ENCODE measurements at regions not wholly inside any gene's neighbourhood (a gene's known extent, or its start where the extent isn't known, plus 50 kb on each side); places are given as distances from the start of the nearest gene placed in this dataset.

DNA sequence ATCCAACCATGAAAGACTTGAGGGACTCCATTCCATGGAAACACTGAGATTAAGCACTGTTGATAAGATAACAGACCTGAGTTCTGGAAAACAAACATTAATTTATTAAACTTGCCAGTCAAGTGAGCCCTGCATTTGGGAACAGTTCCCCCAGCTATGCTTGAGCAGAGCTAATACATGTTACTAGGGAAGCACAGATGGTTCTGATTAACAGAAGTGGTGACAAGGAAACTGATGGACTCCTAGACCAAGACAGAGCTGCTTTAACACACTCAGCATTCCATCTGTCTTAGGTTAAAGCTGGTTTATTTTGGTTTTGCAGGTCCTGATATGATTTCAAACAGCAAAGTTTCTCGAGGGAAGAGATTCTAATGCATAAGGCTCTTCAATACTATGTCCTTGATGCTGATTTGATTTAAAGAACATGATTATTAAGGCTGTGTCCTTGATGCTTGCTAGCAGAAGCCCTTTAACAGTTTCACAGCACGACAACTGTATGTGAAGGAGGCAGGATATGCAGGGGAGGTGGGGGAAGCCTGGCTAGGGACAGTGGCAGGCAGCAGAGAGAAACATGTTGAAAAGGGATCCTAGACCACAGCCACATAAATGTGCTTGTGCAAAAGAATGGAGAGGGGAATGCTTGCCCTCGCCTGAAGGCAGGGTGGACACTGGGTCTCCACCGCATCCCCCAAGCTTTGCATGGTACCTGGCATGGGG, 66.2 kb downstream of the ACTBL2 start:
- H3K4me3 ChIP-seq (replicated peaks in 1 of 2; ENCODE audit: low read depth in 2 of 2, low read length in 2 of 2) = no peak overlapping the region
- DNase-seq (ENCODE audit: low read depth in 2 of 2) = peak; percentile 25 to 85
- TF ChIP-seq, protein P1, sequence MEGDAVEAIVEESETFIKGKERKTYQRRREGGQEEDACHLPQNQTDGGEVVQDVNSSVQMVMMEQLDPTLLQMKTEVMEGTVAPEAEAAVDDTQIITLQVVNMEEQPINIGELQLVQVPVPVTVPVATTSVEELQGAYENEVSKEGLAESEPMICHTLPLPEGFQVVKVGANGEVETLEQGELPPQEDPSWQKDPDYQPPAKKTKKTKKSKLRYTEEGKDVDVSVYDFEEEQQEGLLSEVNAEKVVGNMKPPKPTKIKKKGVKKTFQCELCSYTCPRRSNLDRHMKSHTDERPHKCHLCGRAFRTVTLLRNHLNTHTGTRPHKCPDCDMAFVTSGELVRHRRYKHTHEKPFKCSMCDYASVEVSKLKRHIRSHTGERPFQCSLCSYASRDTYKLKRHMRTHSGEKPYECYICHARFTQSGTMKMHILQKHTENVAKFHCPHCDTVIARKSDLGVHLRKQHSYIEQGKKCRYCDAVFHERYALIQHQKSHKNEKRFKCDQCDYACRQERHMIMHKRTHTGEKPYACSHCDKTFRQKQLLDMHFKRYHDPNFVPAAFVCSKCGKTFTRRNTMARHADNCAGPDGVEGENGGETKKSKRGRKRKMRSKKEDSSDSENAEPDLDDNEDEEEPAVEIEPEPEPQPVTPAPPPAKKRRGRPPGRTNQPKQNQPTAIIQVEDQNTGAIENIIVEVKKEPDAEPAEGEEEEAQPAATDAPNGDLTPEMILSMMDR (IDR thresholded peaks at IDR 0.05; ENCODE audit: low read depth, low read length) = no peak

DNA sequence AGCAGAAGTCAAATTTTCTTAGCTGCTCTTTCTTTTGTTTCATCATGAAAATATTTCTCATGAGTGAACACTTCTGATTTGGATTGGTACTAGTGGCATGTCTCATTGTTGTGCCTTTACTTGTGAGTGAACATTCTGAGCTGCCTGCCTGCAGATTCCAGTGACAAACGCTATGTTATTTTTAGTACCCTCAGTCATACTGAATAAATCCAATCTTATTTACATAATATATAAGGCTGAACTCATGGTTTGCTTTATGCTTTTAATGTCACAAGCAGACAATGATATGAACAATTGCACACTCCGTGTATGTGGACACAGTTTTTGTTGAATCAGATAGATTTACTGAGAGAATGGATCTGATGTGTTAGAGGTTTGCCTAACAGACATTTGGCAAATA, 67.8 kb downstream of the ACTBL2 start:
- H3K4me3 ChIP-seq (replicated peaks in 1 of 2; ENCODE audit: low read depth in 2 of 2, low read length in 2 of 2) = no peak overlapping the region
- no peak for DNase-seq (ENCODE audit: low read depth in 2 of 2)
- TF ChIP-seq, protein P1 (IDR thresholded peaks at IDR 0.05; ENCODE audit: low read depth, low read length) = no peak

DNA sequence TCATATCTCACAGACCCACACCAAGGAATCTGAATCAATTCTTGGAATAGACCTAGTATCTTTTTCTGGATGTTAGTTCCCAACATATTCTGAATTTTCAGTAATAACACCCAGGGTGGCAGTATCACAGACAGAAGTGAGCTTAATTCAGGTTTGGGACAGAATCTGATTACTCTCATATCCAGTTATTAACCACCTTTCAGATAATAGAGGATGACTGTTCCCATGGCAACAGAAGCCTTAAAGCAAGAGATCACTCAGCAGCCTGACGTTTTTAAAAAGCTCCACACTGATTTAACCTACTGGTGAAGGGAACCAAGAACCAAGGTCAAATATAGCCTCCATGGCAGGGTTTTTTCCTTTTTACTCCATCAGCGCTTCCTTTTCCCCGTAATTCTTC, 68.4 kb downstream of the ACTBL2 start:
- DNase-seq (ENCODE audit: low read depth in 2 of 2) = no peak
- TF ChIP-seq, protein P1 (IDR thresholded peaks at IDR 0.05; ENCODE audit: low read depth, low read length) = no peak

DNA sequence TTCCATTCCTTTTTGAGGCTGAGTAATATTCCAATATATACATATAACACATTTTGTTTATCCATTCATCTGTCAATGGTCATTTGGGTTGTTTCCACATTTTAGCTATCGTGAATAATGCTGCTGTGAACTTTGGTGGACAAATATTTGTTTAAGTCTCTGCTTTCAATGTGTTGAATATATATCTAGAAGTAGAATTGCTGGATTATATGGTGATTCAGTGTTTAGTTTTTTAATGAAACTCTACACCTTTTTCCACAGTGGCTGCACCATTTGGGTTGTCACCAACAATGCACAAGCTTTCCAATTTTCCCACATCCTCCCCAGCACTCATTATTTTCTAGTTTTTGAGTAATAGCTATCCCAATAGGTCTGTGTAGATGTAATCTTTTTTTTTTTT, 69.5 kb downstream of the ACTBL2 start:
- TF ChIP-seq, protein P1 (IDR thresholded peaks at IDR 0.05; ENCODE audit: low read depth, low read length) = no peak
- H3K4me3 ChIP-seq (replicated peaks in 1 of 2; ENCODE audit: low read depth in 2 of 2, low read length in 2 of 2) = no peak overlapping the region
- DNase-seq (ENCODE audit: low read depth in 2 of 2) = no peak

More for the DNA sequence above, 68.4 kb downstream of the ACTBL2 start:
- H3K4me3 ChIP-seq (replicated peaks in 1 of 2; ENCODE audit: low read depth in 2 of 2, low read length in 2 of 2) = no peak overlapping the region

DNA sequence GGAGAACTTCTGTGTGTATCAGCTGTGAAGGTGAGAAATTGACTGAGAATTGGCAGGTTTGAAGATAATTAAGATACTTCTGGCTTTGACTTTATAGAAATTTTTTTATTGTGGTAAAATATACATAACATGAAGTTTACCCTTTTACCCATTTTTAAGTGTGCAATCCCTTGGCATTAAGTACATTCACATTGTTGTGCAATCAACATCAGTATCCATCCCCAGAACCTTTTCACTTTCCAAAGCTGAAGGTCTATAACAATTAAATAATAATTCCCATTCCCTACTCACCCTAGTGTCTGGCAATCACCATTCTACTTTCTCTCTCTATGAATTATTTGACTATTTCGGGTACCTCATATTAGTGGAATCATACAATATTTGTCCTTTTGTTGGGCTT, 69.9 kb downstream of the ACTBL2 start:
- no peak overlapping the region for H3K4me3 ChIP-seq (replicated peaks in 1 of 2; ENCODE audit: low read depth in 2 of 2, low read length in 2 of 2)
- DNase-seq (ENCODE audit: low read depth in 2 of 2) = peak in 1 of 2 donors; percentile 44
- TF ChIP-seq, protein P1 (IDR thresholded peaks at IDR 0.05; ENCODE audit: low read depth, low read length) = no peak

DNA sequence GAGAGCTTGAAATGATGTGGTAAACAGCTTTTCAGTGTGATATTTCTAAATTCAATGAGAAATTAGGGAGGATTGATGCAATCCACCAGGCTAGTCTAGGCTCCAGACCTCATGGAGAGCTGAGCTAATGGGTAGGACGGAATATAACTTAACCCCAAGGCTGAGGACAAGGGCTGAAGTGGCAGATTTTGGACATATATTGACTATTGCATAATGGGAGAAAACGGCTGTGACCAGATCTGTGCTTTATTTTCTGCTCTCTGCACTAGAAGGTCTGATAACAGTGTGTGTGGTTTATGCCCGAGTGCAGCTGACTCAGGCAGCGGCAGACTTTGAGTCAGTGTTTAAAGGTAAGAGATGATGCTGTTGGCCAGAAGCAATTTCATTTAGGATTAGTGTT, 70.6 kb downstream of the ACTBL2 start:
- no peak overlapping the region for H3K4me3 ChIP-seq (replicated peaks in 1 of 2; ENCODE audit: low read depth in 2 of 2, low read length in 2 of 2)
- peak; percentile 66 to 93 for DNase-seq (ENCODE audit: low read depth in 2 of 2)
- TF ChIP-seq, protein P1 (IDR thresholded peaks at IDR 0.05; ENCODE audit: low read depth, low read length) = no peak

Measured in cardiac fibroblast (primary cell).